Vagina (tissue), 2 donors: ENCODE measurements at regions not wholly inside any gene's neighbourhood (a gene's known extent, or its start where the extent isn't known, plus 50 kb on each side); places are given as distances from the start of the nearest gene placed in this dataset.
"Not testable (repeated sequence)": the region's sequence is repeated elsewhere in the genome, so short reads cannot be mapped to it uniquely, and the experiment has no call there.

Source experiments
- DNase-seq, 2 donors: peaks; one replicate each; pipeline ENCODE4 v3.0.0-alpha.2; 2017; ENCODE audit errors: extremely low spot score in 2 of 2
- H3K27ac ChIP-seq: fragments of 200-600 bp; sonication (generic); one replicate; pipeline ENCODE4 v1.5.1; 2019
- H3K27me3 ChIP-seq: fragments of 200-600 bp; sonication (generic); one replicate; pipeline ENCODE4 v1.5.1; 2019
- H3K36me3 ChIP-seq, 2 donors: fragments of 200-600 bp; sonication (generic); one replicate each; pipeline ENCODE4 v1.5.1; 2017 to 2019
- H3K4me1 ChIP-seq: fragments of 200-600 bp; sonication (generic); one replicate; pipeline ENCODE4 v1.5.1; 2019
- H3K4me3 ChIP-seq, 2 donors: fragments of 200-600 bp; sonication (generic); 1 replicate in 1 of 2; 2 replicates in 1 of 2; pipeline ENCODE4 v1.5.1; 2016 to 2019
- H3K9me3 ChIP-seq: fragments of 200-600 bp; sonication (generic); one replicate; pipeline ENCODE4 v1.5.1; 2019
- CTCF ChIP-seq, 3 experiments: fragments of 450-650 bp in 2 of 3; fragments of 200-600 bp in 1 of 3; sonication (generic) in 1 of 3; IDR thresholded peaks; one replicate each; pipeline ENCODE4 v1.5.1; 2017 to 2019; ENCODE audit warnings: antibody characterized with exemption in 3 of 3, mild to moderate bottlenecking in 2 of 3, moderate library complexity in 2 of 3
- POLR2A ChIP-seq, 2 donors: fragments of 450-650 bp; IDR thresholded peaks; one replicate each; pipeline ENCODE4 v1.6.1; 2017; ENCODE audit warnings: antibody characterized with exemption in 2 of 2, mild to moderate bottlenecking in 2 of 2, moderate library complexity in 2 of 2
- POLR2AphosphoS5 ChIP-seq, 2 donors: sonication (generic); formaldehyde crosslinking; IDR thresholded peaks; one replicate each; pipeline ENCODE4 v1.9.0; 2017; ENCODE audit warnings: antibody characterized with exemption in 2 of 2, mild to moderate bottlenecking in 2 of 2, low read depth in 1 of 2; ENCODE audit not compliant: insufficient read depth in 1 of 2
- intact Hi-C: fragments of 100-400 bp; cut with DNase I; formaldehyde crosslinking; loops from one replicate; pipeline ENCODE4 v1.15.1; 2023

GRCh38 chr7:65509368-65510186, 135.9 kb downstream of the ZNF92 start:
- H3K27ac ChIP-seq: no peak overlapping the region
- no peak for DNase-seq

GRCh38 chr7:65510187-65510538, 136.5 kb downstream of the ZNF92 start:
- intact Hi-C loops, DNase-seq, H3K36me3 ChIP-seq, H3K9me3 ChIP-seq, H3K27me3 ChIP-seq, H3K27ac ChIP-seq, H3K4me1 ChIP-seq: not testable (repeated sequence)
- peak overlapping the region; percentile 23 to 54 for H3K4me3 ChIP-seq

More at GRCh38 chr7:65509368-65510186, 135.9 kb downstream of the ZNF92 start:
- no peak for TF ChIP-seq POLR2A (IDR thresholded peaks at IDR 0.05)
- no peak for TF ChIP-seq POLR2AphosphoS5 (IDR thresholded peaks at IDR 0.05; ENCODE audit: insufficient read depth in 1 of 2, low read depth in 1 of 2)
- TF ChIP-seq CTCF (IDR thresholded peaks at IDR 0.05): no peak
- H3K4me3 ChIP-seq: peak overlapping the region; percentile 23 to 54
- no peaks in the 10 kb centered on the region for H3K27me3 ChIP-seq
- intact Hi-C loops: no loop called here
- H3K36me3 ChIP-seq: no peaks in the 10 kb centered on the region
- no peaks in the 10 kb centered on the region for H3K9me3 ChIP-seq
- H3K4me1 ChIP-seq: peaks cover 9% of the 10 kb centered on the region

- H3K27ac ChIP-seq, H3K4me1 ChIP-seq, H3K36me3 ChIP-seq, H3K9me3 ChIP-seq, H3K4me3 ChIP-seq, DNase-seq, H3K27me3 ChIP-seq, intact Hi-C loops: not testable (repeated sequence)
These were observed 146.1 kb downstream of the ZNF92 start for GRCh38 chr7:65519751-65520150.

GRCh38 chr7:65545465-65546161, 172.0 kb downstream of the ZNF92 start:
- DNase-seq, intact Hi-C loops: not testable (repeated sequence)

GRCh38 chr7:65549589-65550443, 176.2 kb downstream of the ZNF92 start:
- H3K4me1 ChIP-seq, DNase-seq, H3K9me3 ChIP-seq, H3K4me3 ChIP-seq, H3K36me3 ChIP-seq, H3K27ac ChIP-seq, intact Hi-C loops, H3K27me3 ChIP-seq: not testable (repeated sequence)

More at GRCh38 chr7:65545465-65546161, 172.0 kb downstream of the ZNF92 start:
- not testable (repeated sequence) for H3K4me1 ChIP-seq, H3K27ac ChIP-seq, H3K4me3 ChIP-seq, H3K27me3 ChIP-seq, H3K9me3 ChIP-seq, H3K36me3 ChIP-seq

- DNase-seq, H3K4me1 ChIP-seq, H3K9me3 ChIP-seq, H3K27ac ChIP-seq, H3K36me3 ChIP-seq, H3K27me3 ChIP-seq, H3K4me3 ChIP-seq, intact Hi-C loops: not testable (repeated sequence)
These were observed 176.8 kb downstream of the ZNF92 start for GRCh38 chr7:65550444-65550809.

GRCh38 chr7:65551042-65551441, 177.4 kb downstream of the ZNF92 start:
- H3K36me3 ChIP-seq, H3K9me3 ChIP-seq, H3K4me1 ChIP-seq, H3K27ac ChIP-seq, H3K4me3 ChIP-seq, intact Hi-C loops, H3K27me3 ChIP-seq, DNase-seq: not testable (repeated sequence)

- intact Hi-C loops, H3K27ac ChIP-seq, H3K4me3 ChIP-seq, H3K9me3 ChIP-seq, DNase-seq, H3K4me1 ChIP-seq, H3K27me3 ChIP-seq, H3K36me3 ChIP-seq: not testable (repeated sequence)
These were observed 181.2 kb downstream of the ZNF92 start for GRCh38 chr7:65554553-65555476.

- H3K4me3 ChIP-seq, H3K9me3 ChIP-seq, intact Hi-C loops, H3K36me3 ChIP-seq, H3K27me3 ChIP-seq, H3K27ac ChIP-seq, H3K4me1 ChIP-seq: not testable (repeated sequence)
- DNase-seq: peak in 1 of 2 donors; percentile 34
These were observed 184.9 kb downstream of the ZNF92 start for GRCh38 chr7:65558584-65558983.

- DNase-seq, H3K4me3 ChIP-seq, H3K9me3 ChIP-seq, H3K36me3 ChIP-seq, intact Hi-C loops, H3K27ac ChIP-seq, H3K4me1 ChIP-seq, H3K27me3 ChIP-seq: not testable (repeated sequence)
These were observed 188.2 kb downstream of the ZNF92 start for GRCh38 chr7:65561786-65562372.

- intact Hi-C loops, H3K27ac ChIP-seq, H3K9me3 ChIP-seq, DNase-seq, H3K36me3 ChIP-seq, H3K4me3 ChIP-seq, H3K4me1 ChIP-seq, H3K27me3 ChIP-seq: not testable (repeated sequence)
These were observed 188.9 kb downstream of the ZNF92 start for GRCh38 chr7:65562522-65562921.
